CD4-positive, alpha-beta T cell (primary cell): ENCODE measurements at regions not wholly inside any gene's neighbourhood (a gene's known extent, or its start where the extent isn't known, plus 50 kb on each side); places are given as distances from the start of the nearest gene placed in this dataset.

ENCODE experiments used
- ATAC-seq: fragments of 200-7000 bp; cut with Tn5 transposase; one replicate; pipeline ENCODE4 v1.10.0; 2022; ENCODE audit warnings: mild to moderate bottlenecking; ENCODE audit not compliant: poor library complexity
- CTCF ChIA-PET: fragments of 350-600 bp; sonication (Branson Sonifier 250); formaldehyde crosslinking; loops from one replicate; lab custom pipeline; 2021; ENCODE audit warnings: antibody characterized with exemption, inconsistent platforms; lab: Charles Lee
- POLR2A ChIA-PET: fragments of 350-600 bp; sonication (Branson Sonifier 250); formaldehyde crosslinking; loops from one replicate; lab custom pipeline; 2021; ENCODE audit warnings: antibody characterized with exemption, inconsistent platforms; lab: Charles Lee
- DNase-seq, 14 experiments: peaks; one replicate each; pipeline ENCODE4 v3.0.0-alpha.2; 2013 to 2020; ENCODE audit warnings: mixed read lengths in 2 of 14
- H3K27ac ChIP-seq, 2 donors: one replicate each; pipeline versions ENCODE4 v1.5.1 to v1.7.0; 2013; ENCODE audit warnings: low read length in 2 of 2, low read depth in 1 of 2, mild to moderate bottlenecking in 1 of 2
- H3K27me3 ChIP-seq, 2 experiments: 1 replicate in 1 of 2; 2 replicates in 1 of 2; pipeline versions ENCODE4 v1.6.1 to v1.7.0; 2013; ENCODE audit warnings: low read length in 2 of 2, control low read depth in 1 of 2, mild to moderate bottlenecking in 1 of 2, moderate library complexity in 1 of 2; ENCODE audit not compliant: insufficient read depth in 2 of 2, control insufficient read depth in 1 of 2
- H3K36me3 ChIP-seq: one replicate; pipeline ENCODE4 v1.6.1; 2013; ENCODE audit warnings: low read length, control low read depth; ENCODE audit not compliant: insufficient read depth
- H3K4me1 ChIP-seq: one replicate; pipeline ENCODE4 v1.6.1; 2013; ENCODE audit warnings: low read length, control low read depth; ENCODE audit not compliant: insufficient read depth
- H3K4me3 ChIP-seq: one replicate; pipeline ENCODE4 v1.5.1; 2013; ENCODE audit warnings: mild to moderate bottlenecking, low read length, moderate library complexity
- H3K9me3 ChIP-seq, 2 experiments: 1 replicate in 1 of 2; 2 replicates in 1 of 2; pipeline versions ENCODE4 v1.6.1 to v1.7.0; 2013; ENCODE audit warnings: low read length in 2 of 2, mild to moderate bottlenecking in 2 of 2, control low read depth in 1 of 2, moderate library complexity in 1 of 2; ENCODE audit not compliant: control insufficient read depth in 1 of 2, insufficient read depth in 1 of 2
- H3K27ac Mint-ChIP-seq: one replicate; pipeline ENCODE4 v1.8.0; 2020; ENCODE audit warnings: mixed read lengths
- H3K27me3 Mint-ChIP-seq: one replicate; pipeline ENCODE4 v1.8.0; 2021; ENCODE audit warnings: mixed read lengths
- H3K36me3 Mint-ChIP-seq: one replicate; pipeline ENCODE4 v1.8.0; 2021; ENCODE audit warnings: low read depth, mixed read lengths
- H3K4me1 Mint-ChIP-seq: one replicate; pipeline ENCODE4 v1.8.0; 2021; ENCODE audit warnings: low read depth, mixed read lengths
- H3K4me3 Mint-ChIP-seq: one replicate; pipeline ENCODE4 v1.8.0; 2020; ENCODE audit warnings: mild to moderate bottlenecking, mixed read lengths
- H3K9me3 Mint-ChIP-seq: one replicate; pipeline ENCODE4 v1.8.0; 2020; ENCODE audit warnings: mixed read lengths
- intact Hi-C, 2 experiments: fragments of 100-400 bp; cut with DNase I in 1 of 2; cut with micrococcal nuclease in 1 of 2; formaldehyde crosslinking; loops; one replicate each; pipeline versions ENCODE4 v1.15.1 to v1.9.0; 2023 to 2025; cut with DNase I, micrococcal nuclease
- TF ChIP-seq, protein P1 (sequence below): fragments of 200-600 bp; IDR thresholded peaks from one replicate; pipeline ENCODE4 v1.8.0; 2022; ENCODE audit warnings: antibody characterized with exemption, mild to moderate bottlenecking

- CTCF ChIA-PET, result no interaction called here
- no peaks in the 10 kb centered on the region for H3K4me1 Mint-ChIP-seq
- H3K9me3 ChIP-seq, result no peaks in the 10 kb centered on the region
- no peaks in the 10 kb centered on the region for H3K36me3 ChIP-seq
- DNase-seq (no peak), ATAC-seq (no peak)
- H3K27me3 Mint-ChIP-seq, result no peaks in the 10 kb centered on the region
- intact Hi-C loops, result no loop called here
- no peaks in the 10 kb centered on the region for H3K36me3 Mint-ChIP-seq
- no peak overlapping the region for H3K4me3 ChIP-seq
- peaks cover 9% of the 10 kb centered on the region for H3K9me3 Mint-ChIP-seq
- H3K4me1 ChIP-seq, result no peaks in the 10 kb centered on the region
- H3K27ac Mint-ChIP-seq, result no peak overlapping the region
- H3K27me3 ChIP-seq, result no peaks in the 10 kb centered on the region
- POLR2A ChIA-PET, result no interaction called here
- H3K27ac ChIP-seq, result no peak overlapping the region
- no peak overlapping the region for H3K4me3 Mint-ChIP-seq
- TF ChIP-seq, protein P1, sequence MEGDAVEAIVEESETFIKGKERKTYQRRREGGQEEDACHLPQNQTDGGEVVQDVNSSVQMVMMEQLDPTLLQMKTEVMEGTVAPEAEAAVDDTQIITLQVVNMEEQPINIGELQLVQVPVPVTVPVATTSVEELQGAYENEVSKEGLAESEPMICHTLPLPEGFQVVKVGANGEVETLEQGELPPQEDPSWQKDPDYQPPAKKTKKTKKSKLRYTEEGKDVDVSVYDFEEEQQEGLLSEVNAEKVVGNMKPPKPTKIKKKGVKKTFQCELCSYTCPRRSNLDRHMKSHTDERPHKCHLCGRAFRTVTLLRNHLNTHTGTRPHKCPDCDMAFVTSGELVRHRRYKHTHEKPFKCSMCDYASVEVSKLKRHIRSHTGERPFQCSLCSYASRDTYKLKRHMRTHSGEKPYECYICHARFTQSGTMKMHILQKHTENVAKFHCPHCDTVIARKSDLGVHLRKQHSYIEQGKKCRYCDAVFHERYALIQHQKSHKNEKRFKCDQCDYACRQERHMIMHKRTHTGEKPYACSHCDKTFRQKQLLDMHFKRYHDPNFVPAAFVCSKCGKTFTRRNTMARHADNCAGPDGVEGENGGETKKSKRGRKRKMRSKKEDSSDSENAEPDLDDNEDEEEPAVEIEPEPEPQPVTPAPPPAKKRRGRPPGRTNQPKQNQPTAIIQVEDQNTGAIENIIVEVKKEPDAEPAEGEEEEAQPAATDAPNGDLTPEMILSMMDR, result no peak
These were observed 184.5 kb upstream of the TMPRSS15 start for GRCh38 chr21:18588001-18588662.

DNA sequence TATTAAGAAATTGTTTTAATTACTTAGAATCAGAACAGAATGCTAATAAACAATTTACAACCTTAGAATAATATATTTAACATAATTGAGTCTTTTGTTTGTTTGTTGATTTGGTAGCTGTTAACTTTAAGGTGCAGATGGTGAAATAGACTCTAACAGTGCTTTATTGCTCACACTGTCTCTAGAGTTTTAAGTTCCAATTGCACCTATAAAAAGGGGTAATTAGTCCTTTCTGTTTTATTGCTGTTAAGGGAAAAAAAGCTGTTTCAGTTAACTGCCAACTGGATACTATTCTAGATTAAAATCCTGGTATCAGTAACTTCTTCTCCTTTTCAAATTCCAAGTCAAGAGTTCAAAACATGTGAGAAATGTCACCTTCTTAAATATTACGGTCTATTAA lies 197.6 kb upstream of the TMPRSS15 start:
- ATAC-seq (no peak), DNase-seq (no peak)
- ChIA-PET POLR2A (no interaction called here), CTCF (no interaction called here)
- no peaks in the 10 kb centered on the region for H3K4me1 Mint-ChIP-seq
- intact Hi-C loops, result no loop called here
- H3K36me3 Mint-ChIP-seq, result no peaks in the 10 kb centered on the region
- H3K27ac ChIP-seq, result no peak overlapping the region
- no peak overlapping the region for H3K27ac Mint-ChIP-seq
- H3K4me3 Mint-ChIP-seq, result no peak overlapping the region
- TF ChIP-seq, protein P1, result no peak
- no peak overlapping the region for H3K4me3 ChIP-seq
- H3K4me1 ChIP-seq, result no peaks in the 10 kb centered on the region
- H3K27me3 ChIP-seq, result no peaks in the 10 kb centered on the region
- peaks cover 0 to 3% of the 10 kb centered on the region in 2 experiments for H3K9me3 ChIP-seq
- H3K36me3 ChIP-seq, result no peaks in the 10 kb centered on the region
- no peaks in the 10 kb centered on the region for H3K27me3 Mint-ChIP-seq
- H3K9me3 Mint-ChIP-seq, result peaks cover 4% of the 10 kb centered on the region

DNA sequence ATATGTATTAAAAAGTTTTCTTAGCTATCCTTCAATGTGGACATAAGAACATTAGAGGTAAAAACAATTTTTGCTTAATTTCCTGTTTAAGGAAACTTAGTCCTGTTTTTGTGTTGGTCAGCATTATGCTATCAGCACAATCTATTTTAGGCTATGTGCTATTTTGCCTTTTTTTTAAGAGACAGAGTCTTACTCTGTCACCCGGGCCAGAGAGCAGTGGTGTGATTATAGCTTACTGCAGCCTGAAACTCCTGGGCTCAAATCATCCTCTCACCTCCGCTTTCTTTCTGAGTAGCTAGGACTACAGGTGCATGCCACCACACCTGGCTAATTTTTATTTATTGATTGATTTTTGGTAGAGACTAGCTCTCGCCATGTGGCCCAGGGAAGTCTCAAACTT lies 199.1 kb upstream of the TMPRSS15 start:
- no peak overlapping the region for H3K27ac ChIP-seq
- no peaks in the 10 kb centered on the region for H3K4me1 ChIP-seq
- ChIA-PET POLR2A (no interaction called here), CTCF (no interaction called here)
- intact Hi-C loops, result no loop called here
- DNase-seq (no peak), ATAC-seq (no peak)
- Mint-ChIP-seq H3K9me3 (peaks cover 4% of the 10 kb centered on the region), H3K27ac (no peak overlapping the region), H3K27me3 (no peaks in the 10 kb centered on the region), H3K4me1 (no peaks in the 10 kb centered on the region), H3K4me3 (no peak overlapping the region), H3K36me3 (no peaks in the 10 kb centered on the region)
- no peaks in the 10 kb centered on the region for H3K36me3 ChIP-seq
- no peak overlapping the region for H3K4me3 ChIP-seq
- TF ChIP-seq, protein P1, result no peak
- peaks cover 0 to 3% of the 10 kb centered on the region in 2 experiments for H3K9me3 ChIP-seq
- H3K27me3 ChIP-seq, result no peaks in the 10 kb centered on the region
